Omental fat pad (tissue), 3 donors: ENCODE measurements at regions not wholly inside any gene's neighbourhood (a gene's known extent, or its start where the extent isn't known, plus 50 kb on each side); places are given as distances from the start of the nearest gene placed in this dataset.

Experiments
- ATAC-seq: fragments of 150-250 bp; one replicate; pipeline ENCODE4 v1.9.1; 2016; ENCODE audit warnings: mild to moderate bottlenecking, moderate library complexity; ENCODE audit not compliant: low FRiP score
- DNase-seq: peaks from one replicate; pipeline ENCODE4 v3.0.0-alpha.2; 2019; ENCODE audit warnings: low spot score
- TF ChIP-seq, protein P1 (sequence below), 3 donors: fragments of 450-650 bp; IDR thresholded peaks; one replicate each; pipeline ENCODE4 v1.5.1; 2016 to 2017; ENCODE audit warnings: antibody characterized with exemption in 3 of 3, mild to moderate bottlenecking in 3 of 3, moderate library complexity in 2 of 3

DNA sequence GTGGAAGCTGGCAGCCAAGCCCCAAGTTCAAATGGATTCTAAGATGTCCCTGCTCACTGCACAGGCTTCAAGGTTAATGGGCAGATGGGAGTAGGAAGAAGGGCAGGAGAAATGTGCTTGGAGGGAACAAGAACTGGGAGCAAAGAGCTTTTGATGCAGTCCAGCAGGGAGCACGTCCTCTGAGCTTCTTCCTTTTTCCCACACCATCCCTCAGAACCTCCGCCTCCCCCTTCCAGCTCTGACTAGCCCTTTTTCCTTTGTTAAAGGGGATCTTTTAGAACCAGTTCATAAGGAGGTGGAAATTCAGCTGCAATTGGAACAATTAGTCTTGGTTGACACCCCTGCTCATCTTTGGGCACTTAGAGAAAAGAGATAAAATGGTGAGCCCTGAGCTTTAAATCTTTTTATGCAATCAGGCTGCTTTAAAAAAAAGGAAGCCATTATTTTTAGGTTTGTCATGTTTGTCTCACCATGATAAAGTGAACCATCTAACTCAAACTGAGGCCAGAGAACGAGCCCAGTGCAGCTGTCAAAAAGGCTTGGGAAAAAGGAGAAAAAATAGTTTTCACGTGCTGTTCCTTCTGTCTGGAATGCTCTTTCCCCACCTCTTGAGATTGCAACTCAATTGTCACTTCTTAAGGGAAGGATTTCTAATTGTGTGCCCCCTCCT is 135.8 kb upstream of the IL1RAPL2 start:
- no peak for ATAC-seq
- TF ChIP-seq, protein P1, sequence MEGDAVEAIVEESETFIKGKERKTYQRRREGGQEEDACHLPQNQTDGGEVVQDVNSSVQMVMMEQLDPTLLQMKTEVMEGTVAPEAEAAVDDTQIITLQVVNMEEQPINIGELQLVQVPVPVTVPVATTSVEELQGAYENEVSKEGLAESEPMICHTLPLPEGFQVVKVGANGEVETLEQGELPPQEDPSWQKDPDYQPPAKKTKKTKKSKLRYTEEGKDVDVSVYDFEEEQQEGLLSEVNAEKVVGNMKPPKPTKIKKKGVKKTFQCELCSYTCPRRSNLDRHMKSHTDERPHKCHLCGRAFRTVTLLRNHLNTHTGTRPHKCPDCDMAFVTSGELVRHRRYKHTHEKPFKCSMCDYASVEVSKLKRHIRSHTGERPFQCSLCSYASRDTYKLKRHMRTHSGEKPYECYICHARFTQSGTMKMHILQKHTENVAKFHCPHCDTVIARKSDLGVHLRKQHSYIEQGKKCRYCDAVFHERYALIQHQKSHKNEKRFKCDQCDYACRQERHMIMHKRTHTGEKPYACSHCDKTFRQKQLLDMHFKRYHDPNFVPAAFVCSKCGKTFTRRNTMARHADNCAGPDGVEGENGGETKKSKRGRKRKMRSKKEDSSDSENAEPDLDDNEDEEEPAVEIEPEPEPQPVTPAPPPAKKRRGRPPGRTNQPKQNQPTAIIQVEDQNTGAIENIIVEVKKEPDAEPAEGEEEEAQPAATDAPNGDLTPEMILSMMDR (IDR thresholded peaks at IDR 0.05): no peak
- no peak for DNase-seq

DNA sequence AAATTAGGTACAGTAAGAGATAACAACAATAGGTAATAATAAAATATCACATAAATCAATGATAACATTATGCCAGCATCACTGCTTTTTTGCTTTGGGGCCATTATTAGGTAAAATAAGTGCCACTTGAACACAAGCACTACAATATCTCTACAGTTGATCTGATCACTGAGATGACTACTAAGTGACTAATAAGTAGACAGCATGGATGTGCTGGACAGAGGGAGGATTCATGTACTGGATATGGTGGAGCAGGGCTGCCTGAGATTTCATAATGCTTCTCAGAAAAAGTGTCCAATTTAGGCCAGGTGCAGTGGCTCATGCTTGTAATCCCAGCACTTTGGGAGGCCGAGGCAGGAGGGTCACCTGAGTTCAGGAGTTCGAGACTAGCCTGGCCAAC is 137.8 kb upstream of the IL1RAPL2 start:
- DNase-seq (no peak), ATAC-seq (no peak)
- TF ChIP-seq, protein P1 (IDR thresholded peaks at IDR 0.05): no peak

DNA sequence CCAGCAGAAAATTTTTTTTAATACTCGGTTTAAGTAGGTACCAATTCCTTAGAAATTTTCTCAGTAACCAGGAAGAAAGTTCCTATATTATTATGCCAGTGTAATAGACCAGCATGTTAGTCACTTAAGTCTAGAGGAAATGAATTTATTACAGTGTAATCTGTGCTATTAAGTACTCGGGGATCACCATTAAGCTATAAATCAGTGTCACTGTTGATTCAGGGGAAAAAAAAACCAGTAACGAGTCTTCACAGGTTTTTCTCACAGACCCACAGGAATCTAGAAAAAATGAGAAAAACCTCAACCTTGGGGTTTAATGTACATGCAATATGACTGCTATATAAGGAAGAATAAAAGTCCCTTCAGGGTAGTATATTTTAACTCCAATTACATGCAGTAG is 138.3 kb upstream of the IL1RAPL2 start:
- TF ChIP-seq, protein P1 (IDR thresholded peaks at IDR 0.05): no peak
- ATAC-seq: no peak

DNA sequence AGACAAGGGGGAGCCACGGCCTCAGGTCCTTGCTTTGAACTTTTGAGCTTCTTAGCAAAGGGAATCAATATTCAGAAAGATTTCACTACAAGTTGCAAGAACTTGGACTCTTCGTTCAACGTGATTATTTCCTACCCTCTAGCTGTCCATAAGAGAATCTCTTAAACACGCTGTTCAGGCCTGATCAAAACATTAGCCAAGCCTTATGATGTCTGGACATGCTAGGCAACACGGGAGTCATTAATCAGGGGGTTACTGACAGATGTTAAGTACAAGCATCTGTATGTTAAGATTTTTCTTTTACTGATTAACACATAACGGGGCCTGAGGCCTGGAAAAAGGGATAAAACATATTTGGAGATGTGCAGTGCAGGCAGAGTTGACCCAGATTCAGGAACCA is 138.9 kb upstream of the IL1RAPL2 start:
- no peak for DNase-seq
- TF ChIP-seq, protein P1 (IDR thresholded peaks at IDR 0.05): no peak
- no peak for ATAC-seq

More for the DNA sequence above, 138.3 kb upstream of the IL1RAPL2 start:
- DNase-seq: no peak

DNA sequence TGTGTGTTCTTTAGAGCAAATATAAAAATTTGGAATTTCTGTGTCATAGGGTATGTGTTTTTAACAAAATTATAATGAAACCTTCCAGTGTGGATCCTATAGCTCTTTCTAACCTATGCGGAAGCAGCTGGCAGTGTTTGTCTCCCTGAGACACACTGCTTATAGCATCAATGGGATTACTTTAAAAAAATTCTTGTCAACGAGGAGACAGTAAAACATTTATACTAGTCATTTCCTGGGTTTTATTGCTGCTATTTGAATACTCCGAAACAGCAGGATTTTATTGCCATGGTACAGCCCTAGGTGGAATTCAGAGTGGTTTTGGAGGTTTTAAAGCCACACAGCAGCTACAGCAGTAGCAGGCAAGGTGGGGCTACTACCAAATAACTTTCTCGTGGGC is 145.1 kb upstream of the IL1RAPL2 start:
- TF ChIP-seq, protein P1 (IDR thresholded peaks at IDR 0.05): no peak
- ATAC-seq: no peak
- no peak for DNase-seq

DNA sequence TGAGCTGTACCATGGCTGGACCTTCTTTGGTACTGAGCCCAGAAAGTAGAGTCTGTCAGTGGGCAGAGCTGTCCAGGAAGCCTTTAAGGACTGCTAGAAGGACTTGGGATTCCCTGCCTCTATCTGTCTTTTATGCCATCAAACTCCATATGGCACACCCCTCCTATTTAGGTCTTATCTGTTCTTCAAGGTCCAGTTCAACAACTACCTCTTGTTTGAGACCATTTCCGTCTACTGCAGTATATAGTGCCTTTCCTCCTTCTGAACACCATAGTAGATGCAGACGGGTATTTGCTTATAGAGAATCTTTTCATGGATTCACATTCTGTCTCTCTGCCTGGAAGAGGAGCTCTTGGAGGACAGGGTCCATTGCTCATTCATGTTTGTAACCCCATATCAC is 146.1 kb upstream of the IL1RAPL2 start:
- DNase-seq (no peak), ATAC-seq (no peak)
- TF ChIP-seq, protein P1 (IDR thresholded peaks at IDR 0.05): no peak

DNA sequence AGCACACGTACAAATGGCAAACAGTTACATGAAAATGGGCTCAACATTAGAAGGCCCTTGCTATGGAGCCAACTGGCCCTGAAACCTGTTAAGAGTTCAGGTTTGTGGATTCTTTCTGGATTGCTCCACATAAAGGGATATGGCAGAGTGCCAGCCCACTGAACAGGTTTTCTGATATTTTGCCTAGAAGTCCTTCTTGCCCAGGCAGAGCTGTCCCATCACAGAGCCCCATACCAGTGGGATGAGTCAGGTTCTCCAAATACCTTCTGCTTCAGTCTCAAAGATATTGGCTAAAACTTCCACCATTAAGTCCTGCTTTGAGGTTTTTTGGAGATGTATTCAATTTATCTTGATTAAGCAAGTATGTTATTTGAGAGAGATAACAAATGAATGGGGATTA is 146.8 kb upstream of the IL1RAPL2 start:
- ATAC-seq (no peak), DNase-seq (no peak)
- TF ChIP-seq, protein P1 (IDR thresholded peaks at IDR 0.05): no peak
